HEK293T (cell line): ENCODE measurements at regions not wholly inside any gene's neighbourhood (a gene's known extent, or its start where the extent isn't known, plus 50 kb on each side); places are given as distances from the start of the nearest gene placed in this dataset.

ENCODE experiments used
- FOXA1 ChIP-seq: fragments of 450-650 bp; IDR thresholded peaks from 2 replicates; pipeline ENCODE4 v1.6.1; 2016; ENCODE audit warnings: mild to moderate bottlenecking
- FOXK2 ChIP-seq: fragments of 450-650 bp; IDR thresholded peaks from 2 replicates; pipeline ENCODE4 v1.6.1; 2016; ENCODE audit warnings: mild to moderate bottlenecking
- FOXM1 ChIP-seq: fragments of 450-650 bp; IDR thresholded peaks from 2 replicates; pipeline ENCODE4 v1.6.1; 2017; ENCODE audit warnings: mild to moderate bottlenecking, borderline replicate concordance
- LEF1 ChIP-seq: fragments of 450-650 bp; IDR thresholded peaks from 2 replicates; pipeline ENCODE4 v1.6.1; 2017; ENCODE audit warnings: mild to moderate bottlenecking, borderline replicate concordance
- SP1 ChIP-seq: fragments of 450-650 bp; IDR thresholded peaks from 2 replicates; pipeline ENCODE4 v1.6.1; 2017
- TARDBP ChIP-seq: fragments of 450-650 bp; IDR thresholded peaks from 2 replicates; pipeline ENCODE4 v1.6.1; 2016
- ZNF384 ChIP-seq: fragments of 450-650 bp; IDR thresholded peaks from 2 replicates; pipeline ENCODE4 v1.6.1; 2016
- TF ChIP-seq, protein P1 (sequence below): fragments of 450-650 bp; IDR thresholded peaks from 2 replicates; pipeline ENCODE4 v1.6.1; 2016

- TF ChIP-seq FOXM1 (no peak), TARDBP (no peak), FOXA1 (no peak), FOXK2 (no peak), ZNF384 (no peak), LEF1 (no peak), SP1 (no peak)
- TF ChIP-seq, protein P1, sequence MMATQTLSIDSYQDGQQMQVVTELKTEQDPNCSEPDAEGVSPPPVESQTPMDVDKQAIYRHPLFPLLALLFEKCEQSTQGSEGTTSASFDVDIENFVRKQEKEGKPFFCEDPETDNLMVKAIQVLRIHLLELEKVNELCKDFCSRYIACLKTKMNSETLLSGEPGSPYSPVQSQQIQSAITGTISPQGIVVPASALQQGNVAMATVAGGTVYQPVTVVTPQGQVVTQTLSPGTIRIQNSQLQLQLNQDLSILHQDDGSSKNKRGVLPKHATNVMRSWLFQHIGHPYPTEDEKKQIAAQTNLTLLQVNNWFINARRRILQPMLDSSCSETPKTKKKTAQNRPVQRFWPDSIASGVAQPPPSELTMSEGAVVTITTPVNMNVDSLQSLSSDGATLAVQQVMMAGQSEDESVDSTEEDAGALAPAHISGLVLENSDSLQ: no peak
Observed at GRCh38 chr3:135392151-135392550, 573.4 kb upstream of the PPP2R3A start.
